NCI-H82 (cell line): ENCODE measurements at regions not wholly inside any gene's neighbourhood (a gene's known extent, or its start where the extent isn't known, plus 50 kb on each side); places are given as distances from the start of the nearest gene placed in this dataset.

ENCODE experiments used
- DNase-seq: peaks from one replicate; lab custom pipeline; 2025; lab: John Stamatoyannopoulos, UW

- DNase-seq, result no peak
Measured at GRCh38 chr6:130314271-130314670, 51.5 kb upstream of the TMEM200A start.

- DNase-seq, result peak; percentile 47
Measured at GRCh38 chr6:130313206-130313605, 52.6 kb upstream of the TMEM200A start.

- no peak for DNase-seq
Measured at GRCh38 chr6:130309028-130309427, 56.8 kb upstream of the TMEM200A start.

- no peak for DNase-seq
Measured at GRCh38 chr6:130307752-130308361, 58.0 kb upstream of the TMEM200A start.

GRCh38 chr6:130306377-130306776 is 59.4 kb upstream of the TMEM200A start:
- peak; percentile 37 for DNase-seq

GRCh38 chr6:130303431-130303830 is 62.4 kb upstream of the TMEM200A start:
- no peak for DNase-seq

- DNase-seq, result no peak
Measured at GRCh38 chr6:130298258-130298657, 67.6 kb upstream of the TMEM200A start.

- DNase-seq, result peak; percentile 9
Measured at GRCh38 chr6:130296854-130297253, 69.0 kb upstream of the TMEM200A start.

- DNase-seq, result peak; percentile 82
Measured at GRCh38 chr6:130293800-130294199, 71.0 kb upstream of the SAMD3 start.

GRCh38 chr6:130288065-130288464 is 65.3 kb upstream of the SAMD3 start:
- no peak for DNase-seq

GRCh38 chr6:130282234-130282995 is 59.7 kb upstream of the SAMD3 start:
- peak; percentile 39 for DNase-seq

GRCh38 chr6:130276507-130276906 is 53.8 kb upstream of the SAMD3 start:
- no peak for DNase-seq

GRCh38 chr6:130274007-130274406 is 51.3 kb upstream of the SAMD3 start:
- DNase-seq, result no peak
